ENCODE measurements at regions not wholly inside any gene's neighbourhood (a gene's known extent, or its start where the extent isn't known, plus 50 kb on each side); places are given as distances from the start of the nearest gene placed in this dataset.
"Not testable (repeated sequence)": the region's sequence is repeated elsewhere in the genome, so short reads cannot be mapped to it uniquely, and the experiment has no call there.

DNA sequence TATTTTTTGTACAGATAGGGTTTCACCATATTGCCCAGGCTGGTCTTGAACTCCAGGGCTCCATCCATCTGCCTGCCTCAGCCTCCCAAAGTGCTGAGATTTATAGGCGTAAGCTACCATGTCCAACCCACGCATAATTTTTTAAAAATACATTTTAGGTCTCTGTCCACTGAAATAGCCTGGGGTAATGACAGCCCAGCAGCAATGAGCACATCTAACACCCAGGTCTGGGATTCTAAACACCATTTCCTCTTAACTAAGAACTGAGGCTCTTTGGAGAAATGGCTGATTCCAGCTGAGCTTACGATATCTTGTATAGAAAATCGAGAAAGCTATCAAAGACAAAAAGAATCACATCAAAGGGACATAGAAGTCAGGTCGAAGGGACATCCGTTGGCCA lies 245.3 kb downstream of the PARN start:
- no peak for DNase-seq

DNA sequence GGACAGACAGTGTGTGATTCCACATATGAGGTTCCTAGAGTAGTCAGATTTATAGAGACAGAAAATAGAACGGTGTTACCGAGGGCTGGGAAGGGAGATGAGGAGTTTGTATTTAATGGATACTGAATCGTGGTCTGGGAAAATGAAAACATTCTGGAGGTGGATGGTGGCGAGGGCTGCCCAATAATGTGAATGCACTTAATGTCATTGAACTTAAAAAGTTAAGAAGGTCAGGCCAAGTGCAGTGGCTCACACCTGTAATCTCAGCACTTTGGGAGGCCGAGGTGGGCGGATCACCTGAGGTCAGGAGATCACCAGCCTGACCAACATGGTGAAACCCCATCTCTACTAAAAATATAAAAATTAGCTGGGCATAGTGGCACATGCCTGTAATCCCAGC lies 246.2 kb downstream of the PARN start:
- not testable (repeated sequence) for DNase-seq

DNA sequence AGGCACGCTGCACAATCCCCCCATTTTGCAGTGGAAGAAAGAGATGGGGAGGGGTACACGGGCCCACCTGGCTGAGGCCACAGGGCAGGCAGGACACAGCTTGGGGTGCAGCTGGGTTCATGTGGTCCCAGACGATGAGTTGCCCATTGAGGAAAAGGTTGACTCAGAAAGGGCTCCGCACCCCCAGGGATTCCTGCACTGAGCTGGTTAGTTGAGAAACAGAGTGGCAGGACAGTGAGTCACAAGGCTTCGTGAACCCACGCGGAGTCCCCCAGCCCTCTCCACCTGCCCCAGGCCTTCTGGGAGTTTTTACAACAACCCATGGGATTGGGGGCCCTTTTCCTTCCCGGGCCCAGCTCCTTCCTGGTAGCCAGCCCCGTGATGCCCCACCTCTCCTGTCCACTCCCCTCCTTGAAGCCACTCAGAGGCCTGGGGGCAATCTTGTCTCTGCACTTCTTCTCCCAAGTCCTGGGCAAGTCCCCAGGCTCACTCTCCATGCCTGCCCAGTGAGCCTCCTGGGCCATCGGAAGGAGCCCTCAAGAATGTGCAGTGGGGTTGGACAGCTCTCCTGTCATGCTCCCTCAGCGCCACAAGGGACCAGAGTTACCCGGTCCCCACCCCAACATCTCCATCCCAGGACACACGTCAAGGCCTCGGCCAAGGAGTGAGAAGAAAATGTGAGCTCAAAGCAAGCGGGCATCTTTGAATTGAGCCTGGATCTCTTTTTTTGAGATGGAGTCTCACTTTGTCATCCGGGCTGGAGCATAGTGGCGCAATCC lies 251.2 kb downstream of the PARN start:
- no peak for DNase-seq

DNA sequence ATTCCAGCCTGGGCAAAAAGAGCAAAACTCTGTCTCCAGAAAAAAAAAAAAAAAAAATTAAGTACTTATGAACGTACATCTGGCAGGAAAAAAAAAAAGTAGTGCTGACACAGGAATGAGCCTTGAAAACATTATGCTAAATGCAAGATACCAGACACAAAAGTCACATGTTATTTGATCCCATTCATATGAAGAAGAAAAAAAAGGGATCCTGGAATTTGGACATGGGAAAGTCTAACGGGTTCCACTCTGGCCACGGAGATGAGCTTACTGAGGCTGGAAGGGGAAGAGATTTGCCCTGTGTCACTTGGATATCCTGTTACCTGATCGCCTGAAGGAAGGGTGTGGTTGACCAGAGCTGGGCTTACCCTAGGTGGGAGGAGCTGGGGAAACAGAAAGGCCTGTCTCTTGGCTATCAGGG lies 251.9 kb downstream of the PARN start:
- no peak for DNase-seq

DNA sequence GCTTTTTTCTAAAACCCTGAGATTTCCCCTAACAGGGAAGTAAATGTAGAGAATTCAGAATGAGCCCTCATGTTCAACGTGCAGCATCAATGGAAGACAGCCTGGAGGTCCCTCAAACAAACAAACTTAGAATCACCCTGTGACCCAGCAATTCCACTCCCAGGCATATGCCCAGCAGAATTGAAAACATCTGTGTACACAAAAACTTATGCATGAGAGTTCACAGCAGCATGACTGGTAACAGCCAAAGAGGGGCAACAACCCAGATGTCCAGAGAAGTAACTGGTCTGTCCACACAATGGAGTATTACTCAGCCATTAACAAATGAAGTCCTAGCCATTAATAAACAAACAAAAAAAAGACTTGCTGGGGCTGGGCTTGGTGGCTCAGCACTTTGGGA lies 252.7 kb downstream of the PARN start:
- no peak for DNase-seq

DNA sequence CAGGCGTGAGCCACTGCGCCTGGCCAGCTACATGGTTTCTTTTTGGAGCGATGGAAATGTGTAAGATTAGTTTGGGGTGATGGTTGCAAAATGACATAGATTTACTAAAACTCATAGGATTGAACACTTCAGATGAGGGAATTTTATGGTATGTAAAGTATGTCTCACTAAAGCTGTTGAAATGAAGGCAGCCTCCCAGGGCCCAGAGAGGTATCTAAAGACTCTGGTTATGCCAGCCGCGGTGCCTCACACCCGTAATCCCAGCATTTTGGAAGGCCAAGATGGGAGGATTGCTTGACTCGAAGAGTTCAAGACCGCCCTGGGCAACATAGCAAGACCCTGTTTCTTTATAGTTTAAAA lies 254.9 kb downstream of the PARN start:
- no peak for DNase-seq

DNA sequence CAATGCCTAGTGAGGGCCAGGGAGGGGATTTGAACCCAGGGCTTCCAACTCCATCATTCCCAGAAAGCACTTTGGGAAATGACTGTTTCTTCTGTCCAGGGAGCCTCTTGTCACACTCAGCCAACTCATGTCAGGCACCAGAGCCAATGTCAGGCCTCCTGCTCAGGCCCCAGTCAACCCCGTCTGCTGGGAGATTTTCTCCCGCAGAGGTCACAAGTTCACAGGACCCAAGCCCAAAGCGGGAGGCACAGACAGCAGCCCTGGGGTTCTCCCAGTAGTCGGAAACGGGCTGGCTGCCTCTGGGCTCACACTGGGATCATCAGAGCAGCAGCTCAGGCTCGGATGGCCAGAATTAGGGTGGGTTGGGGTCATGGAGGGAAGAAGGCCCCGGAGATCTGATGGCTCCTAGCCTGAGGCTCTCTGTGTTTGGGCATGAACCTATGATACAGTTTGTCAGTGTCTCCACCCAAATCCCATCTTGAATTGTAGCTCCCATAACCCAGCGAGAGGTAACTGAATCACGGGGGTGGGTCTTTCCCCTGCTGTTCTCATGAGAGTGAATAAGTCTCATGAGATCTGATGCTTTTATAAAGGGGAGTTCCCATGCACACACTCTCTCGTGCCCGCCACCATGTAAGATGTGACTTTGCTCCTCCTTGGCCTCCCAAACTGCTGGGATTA lies 255.5 kb downstream of the PARN start:
- DNase-seq, result no peak

DNA sequence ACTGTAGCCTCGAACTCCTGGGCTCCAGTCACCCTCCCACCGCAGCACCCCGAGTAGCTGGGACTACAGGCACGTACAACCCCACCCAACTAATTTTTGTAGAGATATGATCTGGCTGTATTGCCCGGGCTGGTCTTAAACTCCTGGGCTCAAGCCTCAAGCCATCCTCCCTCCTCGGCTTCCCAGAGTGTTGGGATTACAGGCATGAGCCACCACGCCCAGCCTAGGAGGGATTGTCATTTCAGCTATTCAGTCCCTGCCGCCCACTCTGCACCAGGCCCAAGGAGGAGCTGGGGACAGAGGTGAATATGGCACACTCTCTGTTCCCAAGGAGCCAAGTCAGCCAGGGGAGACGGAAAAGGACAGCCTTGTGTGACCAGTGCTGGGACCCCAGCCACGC lies 256.2 kb downstream of the PARN start:
- DNase-seq, result no peak

DNA sequence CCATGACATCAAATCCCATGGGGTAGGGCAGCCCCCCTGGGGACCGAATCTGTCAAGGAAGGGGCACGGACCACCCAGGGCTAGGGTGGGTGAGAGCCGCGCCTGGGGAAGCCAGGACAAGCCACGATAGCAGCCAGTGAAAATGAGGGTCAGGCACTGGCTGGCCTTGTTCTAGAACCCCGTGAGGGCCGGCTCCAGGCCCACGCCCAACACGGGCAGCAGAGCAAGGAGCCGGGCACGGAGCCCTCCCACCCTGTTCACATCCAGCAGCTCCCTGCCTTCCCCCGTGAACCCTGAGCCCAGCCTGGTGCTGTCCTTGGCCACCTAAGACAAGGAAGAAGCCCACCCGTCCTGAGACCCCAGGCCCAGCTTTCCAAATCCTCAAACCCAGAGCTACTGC lies 256.7 kb downstream of the PARN start:
- DNase-seq, result no peak

DNA sequence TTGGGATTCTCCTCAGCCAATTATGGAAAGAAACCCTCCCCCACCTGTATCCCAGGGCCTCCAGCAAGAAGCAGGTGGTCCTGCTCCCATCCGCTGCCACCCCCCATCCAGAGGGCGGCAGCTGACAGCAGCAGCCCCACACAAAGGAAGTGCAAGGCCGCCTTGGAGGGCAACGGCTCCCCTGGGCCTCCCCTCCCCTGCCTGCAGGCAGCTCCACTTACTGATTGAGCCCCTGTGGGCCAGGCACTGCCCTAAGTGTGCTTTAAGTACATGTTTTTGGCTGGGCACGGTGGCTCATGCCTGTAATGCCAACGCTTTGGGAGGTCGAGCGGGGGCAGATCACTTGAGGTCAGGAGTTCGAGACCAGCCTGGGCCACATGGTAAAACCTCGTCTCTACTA lies 257.6 kb downstream of the PARN start:
- DNase-seq, result no peak

DNA sequence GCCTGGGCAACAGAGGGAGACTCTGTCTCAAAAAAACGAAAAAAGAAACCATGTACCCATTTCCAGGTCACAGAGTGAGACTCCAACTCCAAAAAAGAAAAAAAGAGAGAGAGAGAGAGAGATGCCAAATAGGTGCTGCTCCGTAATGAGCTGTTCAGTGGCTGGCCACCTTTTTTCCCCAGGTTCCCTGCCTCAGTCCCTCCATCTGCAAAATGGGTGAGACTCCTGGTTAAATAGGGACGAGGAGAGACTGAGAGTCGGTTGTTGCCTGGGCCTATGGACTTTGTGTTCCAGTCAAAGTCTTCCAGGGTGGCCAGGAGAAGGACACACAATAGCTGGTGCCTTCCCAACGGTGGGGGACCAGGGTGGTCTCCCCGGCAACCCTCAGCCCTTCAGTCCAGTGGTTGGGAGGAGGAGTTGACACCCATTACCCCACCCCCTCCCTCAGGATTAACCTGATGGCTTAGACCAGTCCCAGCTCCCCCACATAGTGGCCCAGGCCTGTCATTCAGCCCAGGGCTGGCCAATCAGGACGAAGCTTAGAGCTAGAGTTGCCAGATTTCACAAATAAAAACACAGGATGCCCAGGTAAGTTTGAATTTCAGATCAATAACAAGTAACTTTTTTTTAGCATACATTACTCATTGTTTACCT lies 258.2 kb downstream of the PARN start:
- DNase-seq, result no peak

DNA sequence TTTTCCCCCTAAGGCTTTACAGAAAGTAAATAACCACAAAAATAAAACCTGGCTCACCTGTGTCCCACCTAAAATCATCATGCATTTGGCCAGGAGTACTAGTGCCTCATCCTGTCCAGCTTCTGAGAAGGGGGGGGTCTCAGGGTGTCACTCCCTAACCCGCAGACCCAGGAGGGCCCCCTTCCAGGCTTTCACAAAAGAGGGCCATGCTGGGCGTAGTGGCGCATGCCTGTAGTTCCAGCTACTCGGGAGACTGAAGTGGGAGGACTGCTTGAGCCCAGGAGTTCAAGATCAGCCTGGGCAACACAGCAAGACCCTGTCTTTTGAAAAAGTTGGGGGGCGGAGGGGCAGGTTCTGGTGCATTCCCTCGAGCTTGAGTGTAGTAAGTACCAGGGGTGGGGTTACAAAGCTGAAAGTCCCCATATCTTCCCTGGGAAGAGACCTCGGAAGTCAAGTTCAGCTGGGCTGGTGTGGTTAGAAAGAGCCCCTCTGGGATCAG lies 259.3 kb downstream of the PARN start:
- DNase-seq, result no peak

DNA sequence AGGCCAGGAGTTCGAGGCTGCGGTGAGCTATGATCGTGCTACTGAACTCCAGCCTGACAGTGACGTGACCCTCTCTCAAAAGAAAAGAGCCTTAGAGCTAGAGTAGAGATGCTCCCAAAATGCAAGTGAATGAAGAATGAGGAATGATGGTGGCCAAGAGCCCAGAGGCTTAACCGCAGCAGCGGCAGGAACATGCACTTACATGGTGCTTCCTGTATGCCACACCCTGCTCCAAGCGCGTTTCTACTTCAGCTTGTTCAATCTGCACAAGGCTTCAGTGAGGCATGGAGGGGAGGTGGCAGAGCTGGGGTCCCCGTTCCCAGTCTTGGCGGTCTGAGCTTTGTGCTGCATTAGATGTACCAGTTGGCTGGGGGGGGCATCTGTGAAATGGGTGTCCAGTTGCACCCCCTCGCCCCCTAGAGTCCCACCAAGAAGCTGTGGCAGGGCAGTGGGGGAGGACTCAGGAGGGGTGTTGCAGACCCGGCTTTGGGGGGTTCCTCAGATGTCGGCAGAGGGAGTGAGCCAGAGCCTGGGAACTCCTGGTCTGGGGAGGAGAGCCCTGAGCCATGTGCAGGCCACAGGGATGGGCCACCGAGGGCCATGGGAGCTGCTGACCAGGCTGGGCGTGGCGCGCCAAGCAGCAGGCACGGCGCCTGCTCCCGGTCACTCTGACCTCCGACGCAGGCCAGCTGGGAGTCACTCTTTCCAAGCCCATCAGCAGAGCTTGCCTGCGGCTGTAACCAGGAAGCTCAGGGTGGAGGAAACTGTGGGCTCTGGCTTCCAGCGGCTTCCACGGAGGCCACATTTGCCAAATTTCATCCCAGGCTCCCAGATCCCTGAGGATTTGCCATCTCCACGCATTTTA lies 260.1 kb downstream of the PARN start:
- DNase-seq, result no peak

DNA sequence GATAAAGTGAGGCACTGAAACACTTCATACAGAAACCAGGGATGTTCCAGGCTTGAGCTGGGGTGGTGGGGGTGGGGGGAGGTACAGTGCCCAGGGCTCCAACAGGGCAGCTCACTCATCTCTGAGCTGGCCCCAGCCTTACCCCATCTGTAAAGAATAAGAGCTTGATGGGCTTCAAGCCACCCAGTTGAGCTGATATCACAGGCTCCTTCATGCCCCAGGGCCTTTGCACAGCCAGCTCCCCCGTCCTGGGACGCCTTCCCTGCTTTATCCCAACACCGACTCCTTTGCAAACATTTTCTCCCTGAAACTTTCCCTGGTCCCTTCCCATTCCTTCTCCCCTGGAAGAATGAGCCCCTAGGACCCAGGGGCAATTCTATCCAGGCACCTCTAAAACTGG lies 261.7 kb downstream of the PARN start:
- no peak for DNase-seq

DNA sequence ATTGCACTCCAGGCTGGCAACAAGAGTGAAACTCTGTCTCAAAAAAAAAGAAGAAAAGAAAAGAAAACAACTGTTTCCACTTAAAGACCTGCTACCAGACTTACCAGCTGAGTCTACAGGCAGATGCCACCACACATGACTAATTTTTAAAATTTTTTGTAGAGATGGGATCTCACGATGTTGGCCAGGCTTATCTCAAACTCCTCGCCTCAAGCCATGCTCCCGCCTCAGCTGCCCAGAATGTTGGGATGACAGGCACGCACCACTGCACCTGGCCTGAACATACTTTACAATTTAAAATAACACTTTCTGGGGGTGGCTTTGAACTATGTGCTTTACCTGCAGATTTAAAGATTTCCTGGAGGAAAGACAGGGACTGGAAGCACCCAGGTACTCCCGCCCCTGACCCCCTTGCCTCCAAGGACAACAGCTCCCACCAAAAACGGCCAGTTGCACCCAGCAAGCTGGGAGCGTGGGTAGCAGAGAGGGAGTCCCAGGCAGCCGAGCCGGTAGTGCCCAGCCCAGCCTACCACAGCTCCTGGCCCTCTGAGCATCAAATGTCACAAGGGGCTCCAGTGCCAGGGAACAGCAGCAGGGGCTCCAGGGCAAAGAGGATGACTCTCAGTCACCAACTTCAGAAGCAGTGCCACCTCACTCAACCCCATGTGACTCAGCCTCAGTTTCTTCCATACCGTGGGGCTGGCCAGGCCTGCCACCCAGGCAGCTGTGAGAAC lies 262.9 kb downstream of the PARN start:
- DNase-seq, result no peak

DNA sequence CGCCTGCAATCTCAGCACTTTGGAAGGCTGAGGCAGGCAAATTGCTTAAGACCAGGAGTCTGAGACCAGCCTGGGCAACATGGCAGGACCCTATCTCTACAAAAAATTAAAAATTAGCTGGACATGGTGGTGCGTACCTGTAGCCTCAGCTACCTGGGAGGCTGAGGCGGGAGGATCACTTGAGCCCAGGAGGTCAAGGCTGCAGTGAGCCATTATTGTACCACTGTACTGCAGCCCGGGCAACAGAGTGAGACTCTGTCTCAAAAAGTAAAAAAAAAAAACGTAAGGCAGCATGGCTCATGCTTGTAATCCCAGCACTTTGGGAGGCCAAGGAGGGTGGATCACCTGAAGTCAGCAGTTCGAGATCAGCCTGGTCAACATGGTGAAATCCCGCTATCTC lies 263.6 kb downstream of the PARN start:
- no peak for DNase-seq

DNA sequence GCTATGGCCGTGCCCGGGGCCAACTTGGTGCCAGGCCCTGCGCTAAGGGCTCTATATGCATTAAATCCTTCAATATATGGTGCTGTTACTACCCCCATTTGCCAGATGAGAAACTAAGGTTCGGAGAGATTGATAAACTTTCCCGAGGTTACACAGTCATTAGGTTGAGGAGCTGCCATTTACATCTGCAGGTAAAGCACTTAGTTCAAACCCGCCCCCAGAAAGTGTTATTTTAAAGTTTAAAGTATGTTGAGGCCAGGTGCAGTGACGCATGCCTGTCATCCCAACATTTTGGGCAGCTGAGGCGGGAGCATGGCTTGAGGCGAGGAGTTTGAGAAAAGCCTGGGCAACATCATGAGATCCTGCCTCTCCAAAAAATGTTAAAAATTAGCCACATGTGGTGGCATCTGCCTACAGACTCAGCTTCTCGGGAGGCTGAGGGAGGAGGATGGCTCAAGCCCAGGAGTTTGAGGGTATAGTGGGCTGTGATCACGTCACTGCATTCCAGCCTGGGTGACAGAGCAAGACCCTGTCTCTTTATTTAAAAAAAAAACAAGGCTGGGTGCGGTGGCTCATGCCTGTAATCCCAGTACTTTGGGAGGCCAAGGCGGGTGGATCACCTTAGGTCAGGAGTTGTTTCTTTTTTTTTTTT lies 264.7 kb downstream of the PARN start:
- no peak for DNase-seq

DNA sequence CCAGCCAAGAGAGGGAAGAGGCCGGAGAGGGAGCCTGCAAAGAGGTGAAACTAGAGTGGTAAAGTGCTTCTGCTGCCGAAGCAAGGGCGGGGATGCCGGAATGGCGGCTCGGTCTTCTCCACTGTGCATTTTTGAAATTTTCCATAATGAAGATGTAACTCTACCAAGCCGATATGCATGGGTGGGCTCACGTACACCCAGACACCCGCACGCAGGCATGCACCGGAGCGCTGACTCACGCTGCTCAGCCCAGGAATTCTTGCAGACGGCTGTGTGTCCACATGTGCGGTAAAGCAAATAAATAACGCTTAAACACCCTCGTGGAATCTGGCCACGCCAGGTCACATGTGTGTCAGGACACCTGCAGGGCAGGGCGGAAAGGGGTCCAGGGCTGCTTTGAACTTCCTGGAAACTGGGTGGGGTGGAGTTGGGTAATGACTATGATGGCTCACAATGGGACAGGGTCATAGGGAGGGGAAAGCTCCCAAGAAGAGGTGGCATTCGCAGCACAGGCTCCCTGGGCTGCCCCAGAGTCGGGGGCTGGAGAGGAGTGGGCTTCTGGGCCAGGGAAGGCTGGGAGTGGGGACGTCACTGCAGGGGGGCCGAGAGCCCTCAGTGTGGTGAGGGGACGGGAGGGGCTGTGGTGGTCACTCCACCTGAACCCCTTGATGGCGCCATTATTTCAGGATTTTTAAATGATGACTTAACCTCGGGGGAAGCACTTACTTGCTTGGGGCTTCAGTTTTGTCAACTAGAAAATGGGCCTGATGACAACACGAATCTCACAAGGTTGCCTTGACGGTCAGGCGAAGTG lies 265.5 kb downstream of the PARN start:
- DNase-seq, result peak in 1 of 56 donors; percentile 4

DNA sequence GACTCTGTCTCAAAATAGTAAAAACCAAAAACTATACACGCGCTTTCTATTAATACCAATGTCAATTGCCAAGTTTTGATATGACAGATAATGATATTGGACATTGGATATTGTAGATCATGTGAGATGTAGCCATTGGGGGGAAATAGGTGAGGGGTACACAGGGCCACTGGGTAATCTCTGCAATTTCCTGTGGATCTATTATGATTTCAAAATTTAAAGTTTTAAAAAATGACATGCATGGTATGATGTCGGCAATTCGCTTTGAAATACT lies 266.0 kb downstream of the PARN start:
- DNase-seq, result no peak

All from amygdala (tissue), 56 donors.